SW480 (cell line): ENCODE measurements at regions not wholly inside any gene's neighbourhood (a gene's known extent, or its start where the extent isn't known, plus 50 kb on each side); places are given as distances from the start of the nearest gene placed in this dataset.

Experiments used
- DNase-seq: peaks from one replicate; pipeline ENCODE4 v3.0.0-alpha.2; 2016; ENCODE audit warnings: low spot score

DNA sequence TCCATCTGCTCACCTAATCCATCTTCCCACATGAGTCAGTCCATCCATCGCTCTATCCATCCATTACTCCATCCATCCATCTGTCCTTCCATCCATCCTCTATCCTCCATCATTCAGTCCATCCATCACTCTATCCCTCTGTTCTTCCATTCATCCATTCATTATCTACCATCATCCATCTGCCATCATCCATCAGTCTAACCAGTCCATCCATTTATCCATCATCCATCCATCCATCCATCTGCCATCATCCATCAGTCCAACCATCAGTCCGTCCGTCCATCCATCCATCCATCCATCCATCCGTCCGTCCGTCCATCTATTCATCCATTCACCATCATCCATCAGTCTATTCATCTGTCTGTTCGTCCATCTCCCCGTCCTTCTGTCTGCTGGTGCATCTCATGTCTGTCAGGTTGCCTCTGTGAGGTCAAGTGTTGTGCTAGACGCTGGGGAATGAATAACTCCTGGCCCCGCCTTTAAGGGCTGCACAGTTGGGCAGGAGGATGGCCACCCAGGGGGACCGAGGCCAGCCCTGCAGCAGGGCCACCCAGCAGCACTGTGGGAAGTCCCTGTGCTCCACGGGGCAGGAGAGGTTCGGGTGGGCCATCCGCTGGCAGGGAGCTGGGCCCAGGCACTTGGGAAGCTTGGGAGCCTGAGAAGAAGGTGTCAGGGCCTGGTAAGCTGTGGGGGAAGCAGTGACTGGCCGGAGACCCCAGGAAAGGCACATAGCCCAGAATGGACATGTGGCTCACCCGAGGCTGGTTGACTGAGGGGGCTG lies 137.1 kb downstream of the CTTN start:
- no peak for DNase-seq

DNA sequence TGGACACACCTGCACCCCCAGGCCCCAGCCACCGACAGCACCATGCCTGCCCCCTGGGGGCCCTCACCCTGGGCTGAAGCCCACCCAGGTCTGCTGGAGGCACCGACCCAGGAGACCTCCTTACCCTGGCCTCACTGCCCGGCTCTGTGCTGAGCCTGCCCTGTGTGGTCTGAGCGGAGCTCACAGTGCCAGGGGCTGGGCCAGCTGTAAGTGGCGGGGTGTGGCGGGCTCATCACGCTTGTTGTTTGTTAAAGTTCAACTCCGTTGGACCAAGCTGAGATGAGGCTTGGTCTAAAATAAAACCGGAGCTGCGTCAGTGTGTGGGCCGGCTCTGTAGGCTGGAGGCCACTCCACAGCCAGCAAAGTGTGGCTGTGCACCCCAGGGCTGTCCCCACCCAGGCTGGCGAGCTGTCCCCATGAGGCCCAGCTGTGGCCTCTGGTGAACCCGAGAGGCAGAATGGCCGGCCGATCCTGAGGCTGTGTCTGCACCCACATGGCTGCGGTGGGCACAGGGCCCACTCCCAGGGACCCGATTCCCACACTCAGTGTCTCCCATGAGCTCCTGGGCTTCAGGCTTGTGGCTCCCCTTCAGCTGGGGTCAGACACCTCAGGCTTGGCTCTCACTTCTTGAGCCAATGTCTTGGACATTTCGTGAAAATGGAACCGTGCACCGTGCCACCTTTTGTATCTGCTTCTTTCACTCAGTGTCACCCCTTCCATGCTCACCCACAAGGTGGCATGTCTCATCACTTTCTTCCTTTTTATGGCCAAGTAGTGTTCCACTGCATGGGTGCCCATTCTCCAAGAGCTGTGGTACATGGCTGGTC lies 137.9 kb downstream of the CTTN start:
- peak; percentile 30 for DNase-seq

GRCh38 chr11:70537576-70538571 lies 139.5 kb downstream of the CTTN start:
- no peak for DNase-seq

DNA sequence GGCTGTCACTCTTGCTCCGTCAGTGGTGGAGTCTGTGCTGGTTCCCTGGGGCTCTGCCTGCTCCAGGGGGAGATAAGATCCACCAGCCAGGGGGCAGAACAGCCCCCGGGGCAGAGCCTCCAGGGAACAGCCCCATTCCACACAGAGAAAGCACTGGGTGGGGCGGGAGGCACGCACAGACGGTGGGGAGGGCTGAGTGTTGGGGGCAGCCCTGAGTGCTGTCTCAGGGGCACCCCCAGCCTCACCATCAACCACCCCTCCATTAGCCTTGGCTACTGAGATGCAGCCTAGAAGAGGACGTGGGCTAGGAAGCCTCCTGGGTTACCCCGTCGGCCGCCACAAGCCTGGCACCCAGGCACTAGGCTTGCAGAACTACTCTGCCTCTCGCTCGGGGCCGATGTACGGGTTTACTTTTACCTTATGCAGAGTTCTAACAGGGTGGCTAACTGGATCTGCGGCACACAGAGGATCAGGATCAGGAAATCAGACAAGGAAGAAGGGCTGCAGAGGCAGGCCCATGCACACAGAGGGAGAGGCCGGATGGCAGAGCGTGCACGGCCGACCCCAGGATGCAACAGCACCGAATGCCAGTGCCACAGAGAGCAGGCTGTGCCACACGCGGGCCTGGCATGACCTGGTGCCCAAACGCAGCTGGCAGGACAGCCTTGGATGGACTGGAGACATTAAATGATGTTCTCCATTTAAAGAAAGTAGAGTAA lies 140.5 kb downstream of the CTTN start:
- no peak for DNase-seq

- no peak for DNase-seq
These were observed 141.2 kb downstream of the CTTN start for GRCh38 chr11:70539360-70540095.

- DNase-seq = no peak
These were observed 141.9 kb downstream of the CTTN start for GRCh38 chr11:70540196-70540595.

DNA sequence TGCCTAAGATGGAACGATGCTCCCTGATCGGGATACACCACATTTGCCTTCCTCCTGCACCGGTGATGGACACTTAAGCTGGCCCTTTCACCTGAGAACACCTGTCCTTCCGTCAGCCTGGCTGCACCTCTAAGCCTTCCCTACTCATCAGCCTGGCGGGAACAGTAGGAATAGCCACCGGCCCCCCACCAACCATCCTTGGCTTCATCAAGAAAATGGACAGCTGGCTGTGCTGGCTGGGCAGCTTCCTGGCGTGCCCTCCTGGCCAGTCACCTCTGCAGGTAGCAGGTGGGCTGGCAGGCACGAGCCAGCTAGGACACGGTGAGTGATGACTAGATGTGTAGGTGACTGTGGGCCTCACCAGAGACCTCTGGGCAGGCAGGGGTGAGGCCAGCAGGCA lies 142.8 kb downstream of the CTTN start:
- DNase-seq = no peak

- DNase-seq = no peak
These were observed 143.4 kb downstream of the CTTN start for GRCh38 chr11:70541699-70542098.

- DNase-seq = no peak
These were observed 144.1 kb downstream of the CTTN start for GRCh38 chr11:70542406-70542805.

DNA sequence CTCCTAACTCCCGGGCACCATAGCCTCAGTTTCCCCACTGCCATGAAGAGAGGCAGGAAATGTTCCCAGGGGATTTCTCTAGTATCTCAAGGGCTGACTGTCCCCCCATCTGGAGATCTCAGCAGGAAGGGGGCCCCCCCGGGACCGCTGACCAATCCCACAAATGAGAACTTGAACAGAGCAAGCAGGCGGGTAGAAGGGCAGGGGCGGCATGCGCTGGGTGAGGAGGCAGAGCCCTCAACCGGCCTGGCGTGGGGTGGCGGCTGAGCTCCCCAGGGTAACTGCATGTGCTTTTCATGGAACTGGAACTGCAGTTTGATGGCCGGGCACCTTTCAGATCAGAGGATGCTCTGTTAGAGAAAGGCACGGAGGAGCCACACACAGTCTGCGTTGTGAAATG lies 144.5 kb downstream of the CTTN start:
- DNase-seq = no peak

DNA sequence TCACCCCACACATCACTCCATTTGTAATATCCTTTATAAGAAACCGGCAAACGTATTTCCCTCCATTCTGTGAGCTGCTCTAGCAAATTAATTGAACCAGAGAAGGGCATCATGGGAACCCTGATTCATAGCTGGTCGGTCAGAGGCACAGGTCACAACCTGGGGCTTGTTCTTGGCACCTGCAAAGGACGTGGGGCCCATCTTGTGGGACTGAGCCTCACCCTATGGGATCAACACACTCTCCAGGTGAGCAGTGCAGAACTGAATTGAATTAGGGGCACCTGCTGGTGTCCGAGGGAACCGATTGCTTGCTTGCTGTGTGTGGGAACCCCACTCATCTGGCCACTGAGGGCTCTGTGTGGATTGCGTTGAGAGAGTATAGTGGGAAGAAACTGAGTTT lies 145.3 kb downstream of the CTTN start:
- DNase-seq = no peak

DNA sequence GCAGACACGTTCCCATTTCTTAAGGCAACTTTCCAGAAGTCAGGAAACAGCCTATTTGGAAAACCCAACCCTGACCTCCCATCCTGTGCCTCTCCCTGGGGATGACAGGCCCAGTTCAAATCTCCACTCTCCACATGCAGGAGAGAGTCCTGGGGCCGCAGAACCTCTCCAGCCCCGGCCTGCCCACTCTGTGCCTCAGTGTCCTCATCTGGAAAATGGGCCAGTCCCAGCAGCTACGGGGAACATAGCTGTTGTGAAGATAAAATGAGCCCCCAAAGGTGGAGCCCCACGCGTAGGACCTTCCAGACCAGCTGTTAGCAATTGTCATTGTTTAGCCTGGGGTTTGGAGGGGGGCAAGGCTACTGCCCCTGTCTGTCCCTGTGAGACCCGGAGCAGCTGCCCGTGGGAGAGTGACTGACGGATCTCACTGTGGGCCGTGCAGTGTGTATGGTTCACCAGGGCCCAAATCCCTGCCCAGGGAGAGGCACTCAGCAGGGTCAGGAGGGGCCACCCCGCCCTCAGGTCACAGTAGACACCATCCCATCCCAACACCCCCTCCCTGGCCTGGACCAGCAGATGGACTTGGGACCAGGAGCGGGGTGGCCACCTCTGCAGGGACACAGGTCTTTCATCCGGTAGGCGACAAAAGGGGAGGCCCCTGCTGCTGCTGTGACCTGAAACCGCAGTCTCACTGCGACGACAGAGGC lies 145.9 kb downstream of the CTTN start:
- no peak for DNase-seq

DNA sequence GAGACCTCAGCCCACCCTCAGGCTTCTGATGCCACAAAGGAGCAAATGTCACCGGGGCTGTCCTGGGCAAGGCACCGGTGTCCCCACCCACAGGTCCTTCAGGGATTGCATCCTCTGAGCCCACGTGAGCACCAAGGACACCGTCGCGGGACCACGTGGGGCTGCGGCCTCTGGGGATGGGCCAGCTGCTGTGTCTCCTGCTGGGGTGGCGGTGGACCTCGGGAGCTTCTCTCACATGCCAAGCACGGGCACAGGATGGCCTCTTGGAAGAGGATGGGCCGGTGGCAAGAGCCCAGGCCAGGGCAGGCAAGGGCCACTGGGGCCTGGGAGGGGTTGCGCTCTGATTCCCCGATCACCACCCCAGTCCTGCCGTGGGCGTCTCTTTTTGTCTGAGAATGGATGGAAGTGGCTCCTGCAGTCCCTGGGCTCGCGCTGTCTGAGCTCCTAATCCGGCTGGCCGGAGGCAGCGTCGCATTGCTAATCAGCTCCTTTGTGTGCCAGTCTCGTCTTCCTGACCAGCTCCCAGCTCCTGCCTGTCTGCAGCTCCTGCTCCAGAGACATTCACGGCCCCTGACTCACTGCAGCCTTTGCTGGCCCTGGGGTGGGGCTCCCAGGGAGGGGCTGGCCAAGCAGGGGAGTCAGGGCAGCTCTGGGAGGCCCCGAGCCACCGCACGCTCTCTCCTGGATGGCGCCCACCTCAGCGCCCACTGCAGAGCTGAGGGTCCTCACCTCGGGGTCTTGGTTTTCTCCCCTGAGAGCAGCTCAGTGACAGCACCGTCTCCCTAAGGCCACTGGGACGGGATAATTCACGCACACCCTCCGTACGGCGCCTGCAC lies 146.7 kb downstream of the CTTN start:
- DNase-seq = no peak

DNA sequence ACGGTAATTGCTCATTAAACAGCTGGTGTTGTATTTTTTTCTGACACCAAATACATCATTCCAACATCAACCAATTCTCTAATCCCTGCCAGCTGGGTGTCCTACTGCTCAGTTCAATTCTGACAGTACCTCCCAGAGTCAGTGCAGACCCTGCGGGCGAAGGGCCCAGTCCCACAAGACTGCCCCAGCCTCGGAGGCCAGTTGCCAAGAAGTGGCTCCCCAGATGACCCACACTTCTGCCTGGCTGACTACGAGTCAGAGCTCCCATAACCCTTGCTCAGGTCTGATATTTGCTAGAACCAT lies 147.2 kb downstream of the CTTN start:
- no peak for DNase-seq

- DNase-seq = no peak
These were observed 148.0 kb downstream of the CTTN start for GRCh38 chr11:70546191-70546940.

DNA sequence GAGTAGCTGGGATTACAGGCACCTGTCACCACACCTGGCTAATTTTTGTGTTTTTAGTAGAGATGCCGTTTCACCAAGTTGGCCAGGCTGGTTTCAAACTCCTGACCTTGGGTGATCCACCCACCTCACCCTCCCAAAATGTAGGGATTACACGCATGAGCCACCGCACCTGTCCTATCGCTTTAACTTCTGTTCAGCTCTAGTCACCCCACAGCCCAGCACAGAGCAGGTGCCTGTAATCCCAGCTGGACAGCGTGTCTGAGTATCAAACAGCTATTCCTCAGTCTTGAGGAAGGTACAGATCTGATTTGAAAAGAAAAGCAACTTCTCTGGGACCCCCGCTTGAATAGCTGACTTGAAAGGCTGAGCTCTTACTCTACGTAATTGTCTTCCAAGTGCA lies 149.1 kb downstream of the CTTN start:
- no peak for DNase-seq

- DNase-seq = no peak
These were observed 149.7 kb downstream of the CTTN start for GRCh38 chr11:70547821-70548670.

DNA sequence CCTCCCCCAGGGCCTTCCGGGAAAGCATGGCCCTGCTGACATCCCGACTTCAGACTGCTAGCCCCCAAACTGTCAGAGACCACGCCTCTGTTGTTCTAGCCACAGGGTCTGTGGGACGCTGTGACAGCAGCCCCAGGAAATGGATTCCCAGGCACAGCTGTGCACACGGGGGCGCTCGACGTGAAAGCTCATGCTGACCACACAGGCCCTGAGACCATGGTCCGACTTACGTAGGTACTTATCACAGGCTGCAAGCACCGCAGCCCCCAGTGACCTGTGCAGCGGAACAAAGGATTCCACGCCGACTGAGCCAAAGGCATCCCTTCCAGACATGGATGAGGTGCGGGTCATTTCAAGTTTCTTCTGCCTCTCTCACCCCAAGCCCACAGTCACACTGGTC lies 150.6 kb downstream of the CTTN start:
- DNase-seq = no peak
